ENCODE measurements at regions not wholly inside any gene's neighbourhood (a gene's known extent, or its start where the extent isn't known, plus 50 kb on each side); places are given as distances from the start of the nearest gene placed in this dataset.

GRCh38 chr13:54647275-54647674 lies 1618.7 kb downstream of the OLFM4 start:
- intact Hi-C loops (cut with micrococcal nuclease) (no loop called here), dilution Hi-C loops (cut with MboI; ENCODE audit: extremely low pct_ligation_motif_present, low sequenced_read_pairs) (no loop called here)
- no peaks in the 10 kb centered on the region for H3K27me3 ChIP-seq (ENCODE audit: control insufficient read depth in 2 of 2, insufficient read depth in 2 of 2, low read length in 2 of 2)
- no peaks in the 10 kb centered on the region for H3K9me1 ChIP-seq (replicated peaks; ENCODE audit: control insufficient read depth, extremely low read depth, insufficient read depth, low read length)
- FAIRE-seq = no peak
- ChIA-PET POLR2A (no interaction called here), CTCF (no interaction called here)
- H3K4me2 ChIP-seq (ENCODE audit: insufficient read depth, low read length) = no peak overlapping the region
- no peaks in the 10 kb centered on the region for H3K4me1 ChIP-seq (ENCODE audit: control insufficient read depth, extremely low read depth, insufficient read depth, low read length)
- no peak overlapping the region for H3K4me3 ChIP-seq (replicated peaks in 1 of 3; ENCODE audit: insufficient read depth in 1 of 3, low read depth in 1 of 3, low read length in 3 of 3)
- TF ChIP-seq CTCF (IDR thresholded peaks at IDR 0.05; ENCODE audit: extremely low read depth in 1 of 2, insufficient read depth in 1 of 2, low read depth in 1 of 2, low read length in 2 of 2) (no peak), GATA2 (IDR thresholded peaks at IDR 0.05; ENCODE audit: insufficient read depth, insufficient read length, low read depth, low read length) (no peak), MAX (IDR thresholded peaks at IDR 0.05; ENCODE audit: insufficient read depth, insufficient read length) (no peak), POLR2A (IDR thresholded peaks at IDR 0.05; ENCODE audit: low read depth, low read length) (no peak), FOS (IDR thresholded peaks at IDR 0.05; ENCODE audit: borderline replicate concordance, insufficient read depth, low read length) (no peak), POLR2AphosphoS5 (IDR thresholded peaks at IDR 0.05; ENCODE audit: insufficient read depth, low read depth, low read length) (no peak)
- no TSS peak for BruUV-seq (replicated peaks)
- H3K36me3 ChIP-seq (ENCODE audit: control insufficient read depth in 2 of 2, extremely low read depth in 1 of 2, insufficient read depth in 2 of 2, low read length in 2 of 2) = no peaks in the 10 kb centered on the region
- DNase-seq (ENCODE audit: low read depth, low spot score) = no peak
- H4K20me1 ChIP-seq (replicated peaks; ENCODE audit: control insufficient read depth, extremely low read depth, insufficient read depth, low read length) = no peaks in the 10 kb centered on the region
- no peak overlapping the region for H3K9ac ChIP-seq (replicated peaks; ENCODE audit: extremely low read depth, insufficient read depth, low read length)
- peaks cover 4% of the 10 kb centered on the region for H3K9me3 ChIP-seq (replicated peaks; ENCODE audit: control insufficient read depth, insufficient read depth, low read length)
- no peaks in the 10 kb centered on the region for H3K79me2 ChIP-seq (ENCODE audit: control insufficient read depth, insufficient read depth, low read length)
- no peak overlapping the region for H2AFZ ChIP-seq (ENCODE audit: low read depth, low read length)
- H3K27ac ChIP-seq (ENCODE audit: insufficient read depth, low read depth, low read length) = no peak overlapping the region

- Histone ChIP-seq H3K27ac (ENCODE audit: insufficient read depth, low read depth, low read length) (no peak overlapping the region), H4K20me1 (replicated peaks; ENCODE audit: control insufficient read depth, extremely low read depth, insufficient read depth, low read length) (no peaks in the 10 kb centered on the region), H3K4me2 (ENCODE audit: insufficient read depth, low read length) (no peak overlapping the region), H3K4me1 (ENCODE audit: control insufficient read depth, extremely low read depth, insufficient read depth, low read length) (no peaks in the 10 kb centered on the region), H3K9me3 (replicated peaks; ENCODE audit: control insufficient read depth, insufficient read depth, low read length) (peaks cover 3% of the 10 kb centered on the region), H2AFZ (ENCODE audit: low read depth, low read length) (no peak overlapping the region), H3K4me3 (replicated peaks in 1 of 3; ENCODE audit: insufficient read depth in 1 of 3, low read depth in 1 of 3, low read length in 3 of 3) (no peak overlapping the region), H3K9ac (replicated peaks; ENCODE audit: extremely low read depth, insufficient read depth, low read length) (no peak overlapping the region), H3K27me3 (ENCODE audit: control insufficient read depth in 2 of 2, insufficient read depth in 2 of 2, low read length in 2 of 2) (no peaks in the 10 kb centered on the region), H3K9me1 (replicated peaks; ENCODE audit: control insufficient read depth, extremely low read depth, insufficient read depth, low read length) (no peaks in the 10 kb centered on the region), H3K79me2 (ENCODE audit: control insufficient read depth, insufficient read depth, low read length) (no peaks in the 10 kb centered on the region), H3K36me3 (ENCODE audit: control insufficient read depth in 2 of 2, extremely low read depth in 1 of 2, insufficient read depth in 2 of 2, low read length in 2 of 2) (no peaks in the 10 kb centered on the region)
- intact Hi-C loops (cut with micrococcal nuclease) = no loop called here
- DNase-seq (ENCODE audit: low read depth, low spot score) (no peak), FAIRE-seq (no peak)
- TF ChIP-seq CTCF (IDR thresholded peaks at IDR 0.05; ENCODE audit: extremely low read depth in 1 of 2, insufficient read depth in 1 of 2, low read depth in 1 of 2, low read length in 2 of 2) (no peak), POLR2A (IDR thresholded peaks at IDR 0.05; ENCODE audit: low read depth, low read length) (no peak), MYC (IDR thresholded peaks at IDR 0.05; ENCODE audit: low read depth, low read length) (no peak), EZH2 (IDR thresholded peaks at IDR 0.05; ENCODE audit: borderline replicate concordance, low read depth, low read length, severe bottlenecking) (no peak), MAX (IDR thresholded peaks at IDR 0.05; ENCODE audit: insufficient read depth, insufficient read length) (no peak), POLR2AphosphoS5 (IDR thresholded peaks at IDR 0.05; ENCODE audit: insufficient read depth, low read depth, low read length) (no peak), GATA2 (IDR thresholded peaks at IDR 0.05; ENCODE audit: insufficient read depth, insufficient read length, low read depth, low read length) (no peak), JUN (IDR thresholded peaks at IDR 0.05; ENCODE audit: borderline replicate concordance, insufficient read depth, insufficient read length, low read depth) (no peak), FOS (IDR thresholded peaks at IDR 0.05; ENCODE audit: borderline replicate concordance, insufficient read depth, low read length) (no peak)
- CTCF ChIA-PET = no interaction called here
- no TSS peak for BruUV-seq (replicated peaks)
- POLR2A ChIA-PET = no interaction called here
- dilution Hi-C loops (cut with MboI; ENCODE audit: extremely low pct_ligation_motif_present, low sequenced_read_pairs) = no loop called here
Observed at GRCh38 chr13:54657588-54657987, 1629.0 kb downstream of the OLFM4 start.
